ENCODE measurements at regions not wholly inside any gene's neighbourhood (a gene's known extent, or its start where the extent isn't known, plus 50 kb on each side); places are given as distances from the start of the nearest gene placed in this dataset.
"Not testable (repeated sequence)": the region's sequence is repeated elsewhere in the genome, so short reads cannot be mapped to it uniquely, and the experiment has no call there.

DNA sequence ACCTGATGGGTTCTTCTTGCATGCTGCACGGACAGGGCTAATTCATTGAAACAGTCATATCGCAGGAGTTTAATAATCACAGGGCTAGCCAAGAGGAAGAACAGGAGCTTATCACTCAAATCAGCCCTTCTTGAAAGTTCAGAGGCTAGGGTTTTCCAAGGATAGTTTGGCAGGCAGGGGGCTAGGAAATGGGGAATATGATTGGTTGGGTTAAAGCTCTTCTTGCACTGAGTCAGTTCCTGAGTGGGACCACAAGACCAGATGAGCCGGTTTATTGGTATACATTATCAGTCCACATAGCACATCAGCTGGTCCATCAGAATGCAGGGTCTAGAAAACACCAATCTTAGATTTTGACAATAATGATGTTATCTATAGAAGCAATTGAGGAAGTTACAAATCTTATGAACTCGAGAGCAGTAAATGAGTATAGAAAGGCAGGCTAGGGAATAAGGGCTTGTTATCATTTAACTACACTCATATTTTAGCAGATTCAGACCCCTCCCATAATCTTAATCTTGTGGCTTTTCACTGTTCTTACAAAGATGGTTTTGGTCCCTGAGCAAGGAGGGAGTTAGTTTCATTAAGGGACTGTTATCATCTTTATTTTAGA is 58.1 kb upstream of the SLC25A36 start:
- DNase-seq = no peak

DNA sequence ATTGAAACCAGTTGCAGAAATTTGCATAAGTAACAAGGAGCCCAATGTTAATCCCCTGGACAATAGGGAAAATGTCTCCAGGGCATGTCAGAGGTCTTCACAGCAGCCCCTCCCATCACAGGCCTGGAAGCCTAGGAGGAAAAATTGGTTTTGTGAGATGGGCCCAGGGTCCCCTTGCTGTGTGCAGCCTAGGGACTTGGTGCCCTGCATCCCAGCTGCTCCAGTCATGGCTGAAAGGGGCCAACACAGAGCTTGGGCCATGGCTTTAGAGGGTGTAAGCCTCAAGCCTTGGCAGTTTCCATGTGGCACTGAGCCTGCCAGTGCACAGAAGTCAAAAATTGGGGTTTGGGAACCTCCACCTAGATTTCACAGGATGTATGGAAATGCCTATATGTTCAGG is 55.9 kb upstream of the SLC25A36 start:
- not testable (repeated sequence) for DNase-seq

All from retina (tissue), 1 donor.